ENCODE measurements at regions not wholly inside any gene's neighbourhood (a gene's known extent, or its start where the extent isn't known, plus 50 kb on each side); places are given as distances from the start of the nearest gene placed in this dataset.

DNA sequence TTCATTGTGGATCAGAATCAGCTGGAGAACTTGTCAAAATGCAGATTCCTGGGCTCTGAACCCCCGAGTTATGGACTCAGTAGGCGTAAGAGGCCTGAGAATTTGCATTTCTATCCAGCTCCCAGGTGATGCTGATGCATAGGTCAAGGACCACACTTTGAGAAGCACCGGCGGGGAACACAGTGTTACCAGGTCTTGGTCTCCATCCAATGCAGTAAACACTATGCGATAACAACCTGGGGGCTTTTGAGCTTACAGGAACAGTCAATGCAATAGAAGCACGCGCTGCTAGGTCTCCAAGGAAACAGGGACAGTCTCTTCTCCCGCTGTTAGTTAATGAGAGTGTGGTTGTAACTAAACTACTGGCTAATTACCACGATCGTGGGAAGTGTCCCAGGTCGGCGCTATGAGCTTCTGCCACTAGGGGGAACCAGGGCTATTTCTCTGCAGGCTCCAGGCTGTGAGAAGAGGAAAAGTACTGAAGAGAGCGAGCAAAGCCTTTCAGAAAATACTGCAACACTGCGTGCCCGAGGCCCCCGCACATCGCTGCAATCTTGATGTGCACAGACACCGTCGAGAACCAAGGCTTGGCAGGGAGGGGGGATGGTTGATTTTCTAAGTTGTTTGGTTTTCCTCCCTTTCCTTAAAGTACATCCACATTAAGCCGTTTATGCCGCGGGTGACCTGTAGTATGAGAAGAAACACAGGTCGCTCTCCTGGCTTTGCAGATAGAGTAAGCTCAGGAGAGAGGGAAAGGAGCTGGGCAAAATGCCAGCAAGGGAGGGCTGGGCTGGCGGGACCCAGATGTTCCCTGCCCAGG lies 52.0 kb upstream of the KCNA1 start:
- peak; percentile 43 to 62 (median 54) for DNase-seq (ENCODE audit: low read depth in 4 of 4, low spot score in 1 of 4)

DNA sequence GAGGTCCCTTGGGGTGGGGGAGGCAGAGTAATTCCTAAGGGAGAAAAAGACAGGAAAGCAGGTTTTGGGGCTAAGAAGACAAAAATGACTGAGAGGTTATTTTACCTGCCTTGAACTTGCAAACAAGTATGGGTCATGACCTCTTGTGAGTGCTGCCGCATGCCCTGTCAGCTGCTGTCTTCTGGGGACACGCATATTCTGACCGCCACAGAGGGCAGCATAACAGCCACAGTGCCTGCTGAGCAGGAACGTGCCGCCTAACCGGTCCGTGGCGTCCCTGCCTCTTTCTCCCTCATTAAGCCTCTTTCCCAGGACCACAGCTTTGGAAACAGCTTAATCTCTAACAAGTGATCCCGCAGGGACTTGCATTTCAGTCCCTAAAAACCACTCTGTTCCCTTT lies 51.3 kb upstream of the KCNA1 start:
- DNase-seq (ENCODE audit: low read depth in 4 of 4, low spot score in 1 of 4): no peak

DNA sequence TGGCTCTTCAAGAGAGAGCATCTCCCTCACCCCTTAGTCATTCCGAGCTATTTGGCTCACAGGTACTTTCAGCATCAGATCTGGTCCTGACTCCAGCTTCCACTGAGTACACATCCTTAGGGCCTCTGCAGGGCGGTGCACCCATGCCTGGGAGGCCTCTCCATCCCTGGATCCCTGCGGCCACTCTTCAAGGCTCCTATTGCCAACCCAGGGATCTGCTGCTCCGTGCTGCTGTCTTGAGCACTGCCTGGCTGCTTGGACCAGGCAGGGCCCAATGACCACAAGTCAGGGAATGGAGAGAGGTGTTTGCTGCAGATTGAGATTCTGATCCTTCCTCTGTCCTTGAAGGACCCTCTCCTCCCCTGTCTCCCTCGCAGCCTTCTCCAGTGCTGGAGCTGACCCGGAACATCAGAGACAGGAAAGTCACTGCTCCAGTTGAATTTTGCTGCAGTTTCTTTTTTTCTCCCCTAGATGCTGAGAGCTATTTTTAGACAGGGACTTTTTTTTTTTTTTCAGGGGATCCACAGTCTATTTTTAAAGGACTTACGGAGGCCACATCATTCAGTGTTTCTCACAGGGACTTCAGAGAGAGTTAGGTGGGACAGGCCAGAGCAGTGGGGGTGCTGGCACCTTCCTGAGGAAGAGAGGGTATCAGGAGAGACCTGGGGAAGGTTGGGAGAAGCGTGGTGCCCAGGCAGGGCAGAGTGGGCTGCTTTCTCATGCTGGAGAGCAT lies 50.1 kb upstream of the KCNA1 start:
- no peak for DNase-seq (ENCODE audit: low read depth in 4 of 4, low spot score in 1 of 4)
